Keratinocyte (primary cell): ENCODE measurements at regions not wholly inside any gene's neighbourhood (a gene's known extent, or its start where the extent isn't known, plus 50 kb on each side); places are given as distances from the start of the nearest gene placed in this dataset.

Experiments used
- DNase-seq: peaks from one replicate; pipeline ENCODE4 v3.0.0-alpha.2; 2011; ENCODE audit warnings: low read depth, missing footprints, low spot score
- FAIRE-seq: peaks from 2 replicates; lab custom pipeline; 2011; peaks lifted over from hg19 to GRCh38; lab: Jason Lieb, UNC
- H2AFZ ChIP-seq: 2 replicates; pipeline ENCODE4 v1.6.0; 2012; ENCODE audit warnings: low read length, control low read depth, inconsistent platforms; ENCODE audit not compliant: control insufficient read depth
- H3K27ac ChIP-seq: 2 replicates; pipeline ENCODE4 v1.5.1; 2011; ENCODE audit warnings: low read length; ENCODE audit not compliant: control insufficient read depth, insufficient read depth
- H3K27me3 ChIP-seq: 3 replicates; pipeline ENCODE4 v1.6.0; 2011; ENCODE audit warnings: low read length; ENCODE audit not compliant: control insufficient read depth, insufficient read depth; ENCODE audit errors: extremely low read depth
- H3K36me3 ChIP-seq, 2 experiments: 2 replicates in 1 of 2; 3 replicates in 1 of 2; pipeline ENCODE4 v1.5.1; 2011; ENCODE audit warnings: low read length in 2 of 2, mild to moderate bottlenecking in 1 of 2; ENCODE audit not compliant: control insufficient read depth in 2 of 2, insufficient read depth in 2 of 2; ENCODE audit errors: extremely low read depth in 1 of 2
- H3K4me1 ChIP-seq: 3 replicates; pipeline ENCODE4 v1.5.1; 2011; ENCODE audit warnings: low read length; ENCODE audit not compliant: control insufficient read depth, insufficient read depth; ENCODE audit errors: extremely low read depth
- H3K4me2 ChIP-seq: 3 replicates; pipeline ENCODE4 v1.6.0; 2011; ENCODE audit warnings: low read depth, low read length; ENCODE audit not compliant: control insufficient read depth, insufficient read depth; ENCODE audit errors: extremely low read depth
- H3K4me3 ChIP-seq, 3 experiments: fragments of 200-600 bp in 1 of 3; sonication (generic) in 1 of 3; 2 replicates in 2 of 3; 3 replicates in 1 of 3; pipeline ENCODE4 v1.5.1; 2011 to 2016; ENCODE audit warnings: low read length in 3 of 3, mild to moderate bottlenecking in 3 of 3, control low read depth in 2 of 3, inconsistent platforms in 1 of 3, low read depth in 1 of 3, mixed read lengths in 1 of 3, mixed run types in 1 of 3, moderate library complexity in 1 of 3; ENCODE audit not compliant: control insufficient read depth in 2 of 3, insufficient read depth in 2 of 3; ENCODE audit errors: extremely low read depth in 1 of 3
- H3K79me2 ChIP-seq: 2 replicates; pipeline ENCODE4 v1.6.0; 2012; ENCODE audit warnings: low read length; ENCODE audit not compliant: control insufficient read depth, insufficient read depth
- H3K9ac ChIP-seq: 3 replicates; pipeline ENCODE4 v1.6.0; 2011; ENCODE audit warnings: low read length; ENCODE audit not compliant: control insufficient read depth, insufficient read depth; ENCODE audit errors: extremely low read depth
- H3K9me1 ChIP-seq: 3 replicates; pipeline ENCODE4 v1.6.0; 2011; ENCODE audit warnings: low read length; ENCODE audit not compliant: control insufficient read depth, insufficient read depth; ENCODE audit errors: extremely low read depth
- H3K9me3 ChIP-seq: 2 replicates; pipeline ENCODE4 v1.5.1; 2012; ENCODE audit warnings: low read depth, low read length; ENCODE audit not compliant: control insufficient read depth
- H4K20me1 ChIP-seq: 3 replicates; pipeline ENCODE4 v1.6.0; 2011; ENCODE audit warnings: low read length; ENCODE audit not compliant: control insufficient read depth, insufficient read depth; ENCODE audit errors: extremely low read depth
- CTCF ChIP-seq, 3 experiments: IDR thresholded peaks in 1 of 3; conservative IDR thresholded peaks in 1 of 3; optimal IDR thresholded peaks in 1 of 3; 2 replicates in 2 of 3; 3 replicates in 1 of 3; pipeline versions ENCODE3 to v1.5.1; 2011; ENCODE audit warnings: low read length in 3 of 3, mild to moderate bottlenecking in 3 of 3, moderate library complexity in 2 of 3, control low read depth in 1 of 3, inconsistent platforms in 1 of 3; ENCODE audit not compliant: insufficient read depth in 2 of 3; ENCODE audit errors: extremely low read depth in 1 of 3
- EZH2 ChIP-seq: IDR thresholded peaks from one replicate; pipeline ENCODE4 v1.6.1; 2012; ENCODE audit warnings: inconsistent platforms, mild to moderate bottlenecking, low read length, moderate library complexity
- dilution Hi-C: fragments of 300-500 bp; cut with MboI; formaldehyde crosslinking; loops from one replicate; pipeline ENCODE4 v1.7.0; 2020; ENCODE audit warnings: low sequenced_read_pairs; ENCODE audit not compliant: extremely low pct_ligation_motif_present

GRCh38 chr15:38793206-38793810 lies 228.7 kb upstream of the RASGRP1 start:
- H3K9me3 ChIP-seq, result no peaks in the 10 kb centered on the region
- H3K27ac ChIP-seq, result no peak overlapping the region
- FAIRE-seq, result no peak
- H3K9ac ChIP-seq, result no peak overlapping the region
- TF ChIP-seq EZH2, result no peak
- TF ChIP-seq CTCF (optimal IDR thresholded peaks at IDR 0.05 in 1 of 3, IDR thresholded peaks at IDR 0.05 in 1 of 3, conservative IDR thresholded peaks at IDR 0.05 in 1 of 3; ENCODE audit: extremely low read depth in 1 of 3, insufficient read depth in 2 of 3, low read length in 3 of 3), result no peak
- no peaks in the 10 kb centered on the region for H3K9me1 ChIP-seq
- H3K27me3 ChIP-seq, result no peaks in the 10 kb centered on the region
- no peaks in the 10 kb centered on the region for H3K79me2 ChIP-seq
- H3K36me3 ChIP-seq, result no peaks in the 10 kb centered on the region
- no peak overlapping the region for H2AFZ ChIP-seq
- no peak overlapping the region for H3K4me2 ChIP-seq
- dilution Hi-C loops, result no loop called here
- no peaks in the 10 kb centered on the region for H4K20me1 ChIP-seq
- DNase-seq, result no peak
- no peaks in the 10 kb centered on the region for H3K4me1 ChIP-seq
- no peak overlapping the region for H3K4me3 ChIP-seq

DNA sequence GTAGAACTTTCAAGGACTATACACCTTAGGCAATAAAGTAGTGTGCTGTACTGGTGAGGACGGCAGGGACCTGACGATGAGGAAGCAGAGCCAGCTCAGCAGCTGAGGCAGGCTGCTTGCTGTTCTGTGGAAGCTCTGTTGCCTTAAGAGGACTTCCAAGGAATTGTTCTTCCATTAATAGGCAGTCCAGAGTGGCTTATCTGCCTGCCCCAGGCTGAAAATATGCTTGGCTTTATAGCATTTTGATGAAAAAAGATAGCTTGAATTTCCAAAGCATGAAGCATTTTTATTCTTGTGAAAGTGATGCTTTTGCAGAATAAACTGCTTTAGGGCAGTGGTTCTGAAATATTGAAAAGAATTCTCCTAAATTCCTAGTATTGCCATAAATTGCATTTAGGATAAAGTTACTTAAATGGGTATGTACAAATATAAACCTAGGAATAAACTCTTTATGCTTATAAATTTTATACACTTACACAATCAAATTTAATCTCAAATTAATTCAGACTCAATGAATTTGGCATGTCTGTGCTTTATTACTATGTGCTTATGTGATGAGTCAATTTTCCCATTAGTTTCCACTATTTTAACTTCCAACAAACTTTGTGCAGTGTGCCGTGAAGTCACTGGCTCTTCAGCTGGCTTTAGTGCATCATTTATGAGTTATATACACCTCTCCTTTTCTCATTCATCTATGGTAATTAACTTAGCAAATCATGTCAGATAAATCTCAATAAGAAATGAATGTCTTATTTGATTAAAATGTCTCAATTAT lies 231.0 kb upstream of the RASGRP1 start:
- H2AFZ ChIP-seq, result no peak overlapping the region
- H3K4me1 ChIP-seq, result no peaks in the 10 kb centered on the region
- H3K27me3 ChIP-seq, result no peaks in the 10 kb centered on the region
- FAIRE-seq (no peak), DNase-seq (no peak)
- H3K36me3 ChIP-seq, result no peaks in the 10 kb centered on the region
- H3K4me3 ChIP-seq, result no peak overlapping the region
- no peaks in the 10 kb centered on the region for H3K9me1 ChIP-seq
- no peak overlapping the region for H3K4me2 ChIP-seq
- no peak overlapping the region for H3K9ac ChIP-seq
- TF ChIP-seq EZH2 (no peak), CTCF (optimal IDR thresholded peaks at IDR 0.05 in 1 of 3, IDR thresholded peaks at IDR 0.05 in 1 of 3, conservative IDR thresholded peaks at IDR 0.05 in 1 of 3; ENCODE audit: extremely low read depth in 1 of 3, insufficient read depth in 2 of 3, low read length in 3 of 3) (no peak)
- dilution Hi-C loops, result no loop called here
- no peaks in the 10 kb centered on the region for H3K9me3 ChIP-seq
- H4K20me1 ChIP-seq, result no peaks in the 10 kb centered on the region
- H3K27ac ChIP-seq, result no peak overlapping the region
- H3K79me2 ChIP-seq, result no peaks in the 10 kb centered on the region
